Erythroblast (primary cell): ENCODE measurements at regions not wholly inside any gene's neighbourhood (a gene's known extent, or its start where the extent isn't known, plus 50 kb on each side); places are given as distances from the start of the nearest gene placed in this dataset.

Experiments
- GATA1 ChIP-seq: IDR thresholded peaks from 2 replicates; pipeline ENCODE4 v1.6.1; 2011; ENCODE audit warnings: low read depth, mild to moderate bottlenecking, control low read depth, low read length, moderate library complexity
- POLR2A ChIP-seq: IDR thresholded peaks from 2 replicates; pipeline ENCODE4 v1.6.1; 2011; ENCODE audit warnings: mild to moderate bottlenecking, low read length

DNA sequence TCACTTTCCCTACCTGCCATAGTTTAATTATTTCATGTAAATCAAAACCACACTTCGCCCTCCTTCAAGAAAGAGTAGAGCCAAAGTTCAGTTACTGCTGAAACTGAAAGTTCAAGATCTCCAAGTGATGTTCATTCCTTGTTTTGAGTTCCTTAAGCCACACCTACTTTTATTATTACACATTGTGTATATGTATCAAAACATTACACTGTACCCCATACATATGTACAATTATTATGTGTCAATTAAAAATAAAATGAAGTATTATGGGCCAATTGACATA, 892.3 kb upstream of the NDST4 start:
- TF ChIP-seq POLR2A (no peak), GATA1 (no peak)
